Keratinocyte (primary cell): ENCODE measurements at regions not wholly inside any gene's neighbourhood (a gene's known extent, or its start where the extent isn't known, plus 50 kb on each side); places are given as distances from the start of the nearest gene placed in this dataset.

Experiments used
- EZH2 ChIP-seq: IDR thresholded peaks from one replicate; pipeline ENCODE4 v1.6.1; 2012; ENCODE audit warnings: inconsistent platforms, mild to moderate bottlenecking, low read length, moderate library complexity
- TF ChIP-seq, protein P1 (sequence below), 3 experiments: IDR thresholded peaks in 1 of 3; conservative IDR thresholded peaks in 1 of 3; optimal IDR thresholded peaks in 1 of 3; 2 replicates in 2 of 3; 3 replicates in 1 of 3; pipeline versions ENCODE3 to v1.5.1; 2011; ENCODE audit warnings: low read length in 3 of 3, mild to moderate bottlenecking in 3 of 3, moderate library complexity in 2 of 3, control low read depth in 1 of 3, inconsistent platforms in 1 of 3; ENCODE audit not compliant: insufficient read depth in 2 of 3; ENCODE audit errors: extremely low read depth in 1 of 3

DNA sequence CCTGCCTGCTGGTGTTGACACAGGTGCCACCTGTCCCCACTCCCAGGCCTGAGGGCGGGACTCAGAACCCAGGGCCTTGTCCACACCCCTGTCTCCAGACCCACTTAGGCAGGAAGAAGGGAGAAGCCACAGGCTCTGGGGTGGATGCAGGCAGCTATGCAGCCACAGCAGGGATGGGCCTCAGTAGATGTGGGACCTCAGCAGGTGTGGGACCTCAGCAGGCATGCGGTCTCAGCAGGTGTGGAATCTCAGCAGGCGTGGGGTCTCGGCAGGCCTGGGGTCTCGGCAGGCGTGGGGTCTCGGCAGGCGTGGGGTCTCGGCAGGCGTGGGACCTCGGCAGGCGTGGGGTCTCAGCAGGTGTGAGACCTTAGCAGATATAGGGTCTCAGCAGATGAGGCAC lies 118.0 kb upstream of the PITRM1 start:
- no peak for TF ChIP-seq EZH2
- TF ChIP-seq, protein P1, sequence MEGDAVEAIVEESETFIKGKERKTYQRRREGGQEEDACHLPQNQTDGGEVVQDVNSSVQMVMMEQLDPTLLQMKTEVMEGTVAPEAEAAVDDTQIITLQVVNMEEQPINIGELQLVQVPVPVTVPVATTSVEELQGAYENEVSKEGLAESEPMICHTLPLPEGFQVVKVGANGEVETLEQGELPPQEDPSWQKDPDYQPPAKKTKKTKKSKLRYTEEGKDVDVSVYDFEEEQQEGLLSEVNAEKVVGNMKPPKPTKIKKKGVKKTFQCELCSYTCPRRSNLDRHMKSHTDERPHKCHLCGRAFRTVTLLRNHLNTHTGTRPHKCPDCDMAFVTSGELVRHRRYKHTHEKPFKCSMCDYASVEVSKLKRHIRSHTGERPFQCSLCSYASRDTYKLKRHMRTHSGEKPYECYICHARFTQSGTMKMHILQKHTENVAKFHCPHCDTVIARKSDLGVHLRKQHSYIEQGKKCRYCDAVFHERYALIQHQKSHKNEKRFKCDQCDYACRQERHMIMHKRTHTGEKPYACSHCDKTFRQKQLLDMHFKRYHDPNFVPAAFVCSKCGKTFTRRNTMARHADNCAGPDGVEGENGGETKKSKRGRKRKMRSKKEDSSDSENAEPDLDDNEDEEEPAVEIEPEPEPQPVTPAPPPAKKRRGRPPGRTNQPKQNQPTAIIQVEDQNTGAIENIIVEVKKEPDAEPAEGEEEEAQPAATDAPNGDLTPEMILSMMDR (optimal IDR thresholded peaks at IDR 0.05 in 1 of 3, IDR thresholded peaks at IDR 0.05 in 1 of 3, conservative IDR thresholded peaks at IDR 0.05 in 1 of 3; ENCODE audit: extremely low read depth in 1 of 3, insufficient read depth in 2 of 3, low read length in 3 of 3): no peak
